Tibial nerve (tissue), 3 donors: ENCODE measurements at regions not wholly inside any gene's neighbourhood (a gene's known extent, or its start where the extent isn't known, plus 50 kb on each side); places are given as distances from the start of the nearest gene placed in this dataset.

Source experiments
- CTCF ChIP-seq, 5 experiments: fragments of 200-600 bp in 3 of 5; fragments of 450-650 bp in 2 of 5; sonication (generic) in 3 of 5; IDR thresholded peaks; one replicate each; pipeline ENCODE4 v1.5.1; 2016 to 2019; ENCODE audit warnings: antibody characterized with exemption in 5 of 5, mild to moderate bottlenecking in 3 of 5, moderate library complexity in 2 of 5
- POLR2A ChIP-seq, 2 donors: fragments of 450-650 bp; IDR thresholded peaks; one replicate each; pipeline ENCODE4 v1.6.1; 2017; ENCODE audit warnings: antibody characterized with exemption in 2 of 2, mild to moderate bottlenecking in 2 of 2, moderate library complexity in 2 of 2

- no peak for TF ChIP-seq CTCF (IDR thresholded peaks at IDR 0.05)
- TF ChIP-seq POLR2A (IDR thresholded peaks at IDR 0.05) = no peak
These were observed 288.2 kb upstream of the SALL1 start for GRCh38 chr16:51439271-51439670.
